NCI-H524 (cell line): ENCODE measurements at regions not wholly inside any gene's neighbourhood (a gene's known extent, or its start where the extent isn't known, plus 50 kb on each side); places are given as distances from the start of the nearest gene placed in this dataset.

ENCODE experiments used
- DNase-seq, 2 experiments: peaks; one replicate each; lab custom pipeline; 2025; lab: John Stamatoyannopoulos, UW

- no peak for DNase-seq
These were observed 253.9 kb upstream of the CRY1 start for GRCh38 chr12:107347261-107347660.

- peak in 1 of 2 experiments; percentile 5 for DNase-seq
These were observed 255.8 kb upstream of the CRY1 start for GRCh38 chr12:107349008-107349747.

GRCh38 chr12:107349839-107350238 lies 256.5 kb upstream of the CRY1 start:
- no peak for DNase-seq

GRCh38 chr12:107351109-107351508 lies 257.8 kb upstream of the CRY1 start:
- DNase-seq = no peak

- no peak for DNase-seq
These were observed 258.4 kb upstream of the CRY1 start for GRCh38 chr12:107351713-107352112.

- DNase-seq = no peak
These were observed 259.2 kb upstream of the CRY1 start for GRCh38 chr12:107352347-107353081.

DNA sequence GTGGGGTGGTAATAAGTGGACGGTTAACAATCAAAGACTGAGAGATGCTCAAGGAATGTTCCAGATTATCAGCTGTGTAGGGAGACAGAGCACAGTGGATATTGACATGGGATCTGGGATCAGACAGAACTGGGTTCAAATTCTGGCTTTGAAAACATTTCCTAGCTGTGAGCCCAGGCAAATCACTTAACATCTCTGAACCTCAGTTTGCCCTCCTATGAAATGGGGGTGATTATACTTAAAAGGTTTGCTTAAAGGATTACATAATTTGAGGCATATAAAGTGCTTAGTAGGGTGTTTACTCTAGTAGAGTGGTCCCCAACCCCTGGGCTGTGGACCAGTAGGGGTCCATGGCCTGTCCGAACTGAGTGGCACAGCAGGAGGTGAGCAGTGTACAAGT lies 260.0 kb upstream of the CRY1 start:
- no peak for DNase-seq

DNA sequence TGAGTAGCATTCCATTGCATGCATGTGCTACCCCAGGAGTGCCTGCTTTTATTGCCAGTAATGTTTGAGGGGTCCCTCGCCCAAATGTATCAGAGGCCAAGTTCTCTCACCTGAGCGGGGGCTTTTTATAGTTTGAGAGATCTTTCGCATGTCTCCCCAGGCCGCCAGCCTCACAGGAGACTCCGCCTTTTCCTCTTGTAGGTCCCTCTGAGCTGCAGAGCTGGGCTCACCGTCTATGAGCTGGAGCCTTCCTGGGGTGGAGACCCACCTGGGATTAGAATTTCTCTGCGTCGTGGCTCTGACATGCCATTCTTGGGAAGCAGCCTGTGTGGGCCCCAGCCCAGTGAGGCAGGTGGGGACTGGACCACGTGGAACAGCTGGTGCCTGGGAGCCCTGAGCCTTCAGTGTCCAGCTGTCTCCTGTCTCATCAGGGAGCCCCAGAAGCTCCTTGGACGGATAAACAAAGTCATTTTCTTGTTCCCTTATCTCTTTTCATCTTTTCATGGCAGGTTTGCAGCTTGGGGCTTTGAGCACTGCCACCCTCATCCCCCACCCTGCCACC lies 261.7 kb upstream of the CRY1 start:
- DNase-seq = peak; percentile 50 to 79

GRCh38 chr12:107355612-107356011 lies 262.3 kb upstream of the CRY1 start:
- DNase-seq = no peak

- no peak for DNase-seq
These were observed 263.1 kb upstream of the CRY1 start for GRCh38 chr12:107356266-107356936.

GRCh38 chr12:107356937-107357295 lies 263.6 kb upstream of the CRY1 start:
- DNase-seq = no peak

GRCh38 chr12:107359382-107359781 lies 266.0 kb upstream of the CRY1 start:
- DNase-seq = no peak

DNA sequence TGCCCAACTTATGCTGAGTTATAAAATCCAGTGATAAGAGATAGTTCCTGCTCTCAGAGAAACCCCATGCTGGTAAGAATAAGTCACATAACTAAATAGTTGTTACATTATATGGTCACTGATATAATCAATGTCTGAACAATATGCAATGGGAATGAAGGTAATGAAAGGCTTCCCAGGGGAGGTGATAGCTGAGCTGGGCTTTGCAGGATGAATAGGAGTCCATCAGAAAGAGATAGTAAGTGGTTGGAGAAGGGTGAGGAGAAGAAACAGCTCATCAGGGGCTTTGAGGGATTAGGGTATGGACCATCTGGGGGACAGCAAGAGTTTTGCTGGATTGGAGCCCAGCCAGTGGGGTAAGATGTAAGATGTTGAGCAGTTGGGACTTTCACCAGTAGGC lies 266.7 kb upstream of the CRY1 start:
- no peak for DNase-seq

DNA sequence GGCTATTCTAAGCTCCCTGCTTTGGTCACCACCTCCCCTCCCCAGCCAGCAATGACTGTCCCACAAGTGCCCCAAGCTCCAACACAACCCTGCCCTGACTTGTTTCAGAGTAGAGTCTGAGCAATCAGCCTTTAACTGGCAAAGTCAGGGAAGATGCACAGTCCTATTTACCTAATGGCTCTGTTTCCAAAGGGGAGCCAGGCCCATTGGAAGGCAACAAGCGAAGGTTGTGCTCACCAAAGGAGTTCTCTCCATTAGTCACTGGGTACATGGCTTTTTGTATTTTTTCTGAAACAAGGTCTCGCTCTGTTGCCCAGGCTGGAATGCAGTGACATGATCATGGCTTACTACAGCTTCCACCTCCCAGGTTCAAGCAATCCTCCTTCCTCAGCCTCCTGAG lies 267.1 kb upstream of the CRY1 start:
- DNase-seq = no peak

GRCh38 chr12:107361970-107362369 lies 268.6 kb upstream of the CRY1 start:
- DNase-seq = no peak

DNA sequence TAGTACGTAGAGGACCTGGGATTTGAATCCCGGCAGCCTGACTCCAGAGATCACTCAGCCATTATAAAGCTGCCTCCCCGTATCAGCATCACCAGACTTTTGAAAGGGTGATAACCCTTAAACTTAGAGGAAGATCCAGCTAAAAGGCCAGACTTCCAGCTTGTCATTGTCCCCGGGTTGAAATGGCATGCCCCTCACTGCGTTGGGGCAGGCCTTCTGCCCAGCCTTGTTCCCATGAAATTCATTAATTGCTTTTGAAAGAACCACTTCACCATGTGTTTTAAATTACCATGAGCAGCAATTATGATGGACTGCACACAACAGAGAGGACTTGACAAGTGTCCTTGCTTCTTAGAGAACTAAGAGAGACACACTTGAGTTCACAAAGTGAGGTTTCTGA lies 269.6 kb upstream of the CRY1 start:
- DNase-seq = no peak

GRCh38 chr12:107364875-107365518 lies 271.6 kb upstream of the CRY1 start:
- no peak for DNase-seq

DNA sequence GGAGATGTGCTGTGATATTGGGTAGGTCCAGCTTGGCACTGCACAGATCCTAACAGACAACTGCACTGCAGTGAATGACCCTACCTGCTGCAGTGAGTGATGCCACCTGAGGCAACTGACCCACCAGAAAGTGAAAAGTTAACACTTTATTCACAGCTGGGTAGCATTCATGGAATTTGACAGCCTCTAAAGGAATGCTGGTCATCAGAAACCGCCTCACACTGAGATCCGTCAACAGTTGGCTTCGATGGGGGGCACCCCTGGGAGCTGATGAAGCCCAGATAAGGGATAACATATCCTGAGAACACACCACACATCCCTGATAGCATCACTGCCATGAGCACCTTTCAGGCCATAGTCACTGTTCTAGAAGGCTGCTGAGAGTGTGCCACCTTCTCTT lies 272.4 kb upstream of the CRY1 start:
- no peak for DNase-seq

DNA sequence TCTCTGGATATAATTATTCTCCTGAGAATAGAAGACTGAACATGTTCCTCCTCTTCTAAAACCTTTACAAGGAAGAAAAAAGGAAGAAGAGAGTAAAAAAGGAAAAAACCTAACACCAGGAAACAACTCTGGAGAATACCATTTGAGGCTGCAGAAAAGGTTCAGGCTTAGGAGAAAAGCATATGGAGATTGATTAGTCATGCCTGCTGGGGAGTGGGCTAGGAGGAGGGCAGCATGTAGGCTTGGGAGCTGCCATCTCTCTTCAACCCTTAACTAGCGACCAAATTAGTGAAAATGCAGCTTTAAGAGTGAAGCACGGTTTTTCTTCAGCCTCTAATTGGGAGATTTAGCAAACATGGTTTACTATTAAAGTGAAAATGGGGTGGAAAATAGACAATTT lies 273.0 kb upstream of the CRY1 start:
- no peak for DNase-seq

GRCh38 chr12:107368586-107368985 lies 275.2 kb upstream of the CRY1 start:
- no peak for DNase-seq

DNA sequence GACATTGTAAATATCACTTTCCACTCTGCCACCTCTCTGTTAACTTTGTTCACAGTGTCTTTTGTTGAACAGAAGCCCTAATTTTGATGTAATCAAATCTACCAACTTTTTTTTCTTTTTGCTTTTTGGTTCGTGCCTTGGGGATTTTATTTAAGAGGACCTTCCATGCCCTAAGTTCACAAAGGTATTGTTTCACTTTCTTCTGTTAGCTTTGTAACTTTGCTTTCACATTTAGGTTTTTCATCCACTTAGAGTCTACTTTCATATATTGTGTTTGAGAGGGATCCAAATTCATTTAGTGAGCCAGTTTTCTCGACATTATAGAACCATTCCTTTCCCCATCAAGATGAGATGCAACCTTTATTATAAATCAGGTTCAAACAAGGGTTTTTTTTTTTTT lies 275.7 kb upstream of the CRY1 start:
- no peak for DNase-seq

DNA sequence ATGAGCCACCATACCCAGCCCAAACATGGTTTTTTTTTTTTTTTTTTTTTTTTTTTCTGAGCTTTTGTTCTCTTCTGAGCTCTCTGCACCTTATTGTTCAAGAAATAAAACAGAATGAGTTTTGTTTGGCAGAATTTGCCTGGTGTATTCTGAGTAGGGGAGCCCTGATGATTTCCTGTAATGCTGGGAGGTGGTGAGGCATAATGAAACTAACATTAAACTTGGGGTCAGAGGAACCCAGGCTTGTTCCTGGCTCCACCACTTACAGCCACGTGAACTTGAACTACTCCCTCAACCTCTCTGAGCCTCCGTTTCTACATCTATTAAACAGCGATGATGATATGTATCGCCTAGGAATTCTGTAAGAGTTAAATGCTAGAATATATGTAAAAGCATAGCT lies 276.3 kb upstream of the CRY1 start:
- no peak for DNase-seq
